Bronchial epithelial cell (primary cell): ENCODE measurements at regions not wholly inside any gene's neighbourhood (a gene's known extent, or its start where the extent isn't known, plus 50 kb on each side); places are given as distances from the start of the nearest gene placed in this dataset.

Source experiments
- DNase-seq: peaks from one replicate; pipeline ENCODE4 v3.0.0-alpha.2; 2010; ENCODE audit warnings: low read depth
- FAIRE-seq: peaks from 2 replicates; lab custom pipeline; 2011; peaks lifted over from hg19 to GRCh38; lab: Jason Lieb, UNC
- H3K27me3 ChIP-seq: 2 replicates; pipeline ENCODE4 v1.5.1; 2011; ENCODE audit warnings: low read length; ENCODE audit not compliant: control insufficient read depth, insufficient read depth
- H3K36me3 ChIP-seq: 2 replicates; pipeline ENCODE4 v1.5.1; 2011; ENCODE audit warnings: low read length; ENCODE audit not compliant: control insufficient read depth, insufficient read depth
- H3K4me3 ChIP-seq: 2 replicates; pipeline ENCODE4 v1.5.1; 2011; ENCODE audit warnings: mild to moderate bottlenecking, low read depth, low read length, control low read depth
- TF ChIP-seq, protein P1 (sequence below): IDR thresholded peaks from 2 replicates; pipeline ENCODE4 v1.5.1; 2011; ENCODE audit warnings: mild to moderate bottlenecking, moderate library complexity, low read length, control low read depth, inconsistent platforms; ENCODE audit not compliant: insufficient read depth, severe bottlenecking

DNA sequence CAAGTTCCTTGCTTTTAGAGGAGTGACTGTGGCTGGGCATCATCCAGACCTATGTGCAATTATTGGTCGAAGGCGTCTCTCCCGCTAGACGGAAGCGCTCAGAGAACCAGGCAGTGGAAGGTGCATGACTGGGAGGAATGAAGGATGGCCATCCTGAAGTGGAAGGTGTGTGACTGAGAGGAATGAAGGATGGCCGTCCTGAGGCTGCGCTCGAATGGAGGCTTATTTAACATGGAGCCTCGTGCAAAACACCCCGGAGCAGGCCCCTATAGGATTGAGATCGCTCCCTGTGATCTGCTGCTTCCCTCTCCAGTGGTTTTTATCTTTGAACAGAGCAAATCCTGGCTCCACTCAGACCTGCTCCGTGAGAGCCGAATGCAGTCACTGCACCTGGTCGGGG, 140.2 kb upstream of the ID2 start:
- Histone ChIP-seq H3K4me3 (no peak overlapping the region), H3K36me3 (no peaks in the 10 kb centered on the region), H3K27me3 (no peaks in the 10 kb centered on the region)
- TF ChIP-seq, protein P1, sequence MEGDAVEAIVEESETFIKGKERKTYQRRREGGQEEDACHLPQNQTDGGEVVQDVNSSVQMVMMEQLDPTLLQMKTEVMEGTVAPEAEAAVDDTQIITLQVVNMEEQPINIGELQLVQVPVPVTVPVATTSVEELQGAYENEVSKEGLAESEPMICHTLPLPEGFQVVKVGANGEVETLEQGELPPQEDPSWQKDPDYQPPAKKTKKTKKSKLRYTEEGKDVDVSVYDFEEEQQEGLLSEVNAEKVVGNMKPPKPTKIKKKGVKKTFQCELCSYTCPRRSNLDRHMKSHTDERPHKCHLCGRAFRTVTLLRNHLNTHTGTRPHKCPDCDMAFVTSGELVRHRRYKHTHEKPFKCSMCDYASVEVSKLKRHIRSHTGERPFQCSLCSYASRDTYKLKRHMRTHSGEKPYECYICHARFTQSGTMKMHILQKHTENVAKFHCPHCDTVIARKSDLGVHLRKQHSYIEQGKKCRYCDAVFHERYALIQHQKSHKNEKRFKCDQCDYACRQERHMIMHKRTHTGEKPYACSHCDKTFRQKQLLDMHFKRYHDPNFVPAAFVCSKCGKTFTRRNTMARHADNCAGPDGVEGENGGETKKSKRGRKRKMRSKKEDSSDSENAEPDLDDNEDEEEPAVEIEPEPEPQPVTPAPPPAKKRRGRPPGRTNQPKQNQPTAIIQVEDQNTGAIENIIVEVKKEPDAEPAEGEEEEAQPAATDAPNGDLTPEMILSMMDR = no peak
- FAIRE-seq = no peak
- DNase-seq = no peak

DNA sequence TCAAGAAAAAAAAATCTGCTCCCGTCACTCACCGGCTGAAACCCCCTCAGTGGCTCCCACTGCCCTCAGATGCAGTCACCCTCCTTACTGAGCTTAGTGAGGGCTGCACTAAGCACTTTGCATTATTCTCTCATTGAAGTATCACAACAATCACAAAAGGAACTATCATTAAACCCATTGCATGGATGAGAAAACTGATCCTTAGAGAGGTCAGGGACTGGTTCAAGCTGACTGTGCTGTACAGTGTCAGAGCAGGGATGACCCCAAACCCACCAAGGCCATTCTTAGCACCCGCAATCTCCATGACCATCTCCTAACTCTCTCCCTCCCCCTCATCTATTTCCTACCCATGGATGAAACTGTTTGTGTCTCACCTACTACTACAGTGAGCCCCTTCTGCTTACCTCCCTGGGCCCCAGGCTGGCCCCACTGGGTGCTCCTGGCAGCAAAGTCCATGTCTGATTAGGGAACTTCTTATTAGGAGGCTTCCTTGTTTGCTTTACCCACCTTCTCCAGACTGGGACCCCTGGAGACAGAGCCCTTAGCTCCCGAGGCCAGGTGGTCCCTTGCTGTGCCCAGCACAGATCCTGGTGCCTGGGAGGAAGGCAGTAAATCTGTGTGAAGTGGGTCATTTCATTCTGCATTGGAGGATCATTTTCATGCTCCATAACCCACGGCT, 139.3 kb upstream of the ID2 start:
- DNase-seq = no peak
- TF ChIP-seq, protein P1 = no peak
- Histone ChIP-seq H3K4me3 (no peak overlapping the region), H3K27me3 (no peaks in the 10 kb centered on the region), H3K36me3 (no peaks in the 10 kb centered on the region)
- no peak for FAIRE-seq

GRCh38 chr2:8543060-8543382, 138.8 kb upstream of the ID2 start:
- H3K4me3 ChIP-seq = no peak overlapping the region
- TF ChIP-seq, protein P1 = no peak
- DNase-seq (no peak), FAIRE-seq (no peak)
- H3K36me3 ChIP-seq = no peaks in the 10 kb centered on the region
- no peaks in the 10 kb centered on the region for H3K27me3 ChIP-seq

DNA sequence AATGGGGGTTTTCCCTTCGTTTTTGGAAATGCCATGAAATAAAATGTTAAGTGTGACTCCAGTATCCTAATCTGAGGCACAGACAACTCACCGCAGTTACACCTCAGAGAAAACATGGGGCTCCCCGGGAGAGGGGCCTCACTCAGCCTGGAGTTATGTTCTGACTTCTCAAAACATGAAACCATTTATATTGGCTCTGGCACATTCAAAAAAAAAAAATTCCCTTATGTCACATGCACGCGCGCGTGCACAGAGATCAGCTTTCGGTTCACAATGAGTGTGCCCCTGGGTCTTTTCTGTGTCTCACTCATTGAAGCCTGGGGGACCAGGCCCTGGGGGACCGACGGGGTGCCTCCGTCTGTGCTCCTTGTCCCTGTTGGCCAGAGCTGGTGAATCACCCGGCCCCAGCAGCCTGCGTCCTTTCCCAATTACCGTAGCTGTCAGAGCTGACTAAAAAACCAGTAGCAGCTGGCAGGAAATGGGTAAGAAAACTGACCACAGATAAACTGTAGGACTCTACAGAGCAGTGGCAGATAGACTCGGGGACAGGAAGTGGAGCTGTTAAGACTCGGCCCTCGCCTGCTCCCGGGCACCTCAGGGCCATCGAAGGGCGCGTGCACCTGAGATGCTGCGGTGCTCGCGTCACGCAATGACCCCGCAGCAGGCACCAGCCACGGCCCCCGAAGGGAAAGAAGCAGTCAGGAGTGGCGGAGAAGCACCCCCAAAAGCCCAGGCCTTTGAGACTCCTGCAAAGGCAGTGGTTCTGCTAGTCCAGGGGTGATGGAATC, 138.3 kb upstream of the ID2 start:
- FAIRE-seq (no peak), DNase-seq (no peak)
- no peaks in the 10 kb centered on the region for H3K27me3 ChIP-seq
- H3K36me3 ChIP-seq = no peaks in the 10 kb centered on the region
- TF ChIP-seq, protein P1 = no peak
- no peak overlapping the region for H3K4me3 ChIP-seq

GRCh38 chr2:8544171-8544785, 137.6 kb upstream of the ID2 start:
- Histone ChIP-seq H3K4me3 (no peak overlapping the region), H3K27me3 (no peaks in the 10 kb centered on the region), H3K36me3 (no peaks in the 10 kb centered on the region)
- TF ChIP-seq, protein P1 = no peak
- FAIRE-seq (no peak), DNase-seq (no peak)
